ENCODE measurements at regions not wholly inside any gene's neighbourhood (a gene's known extent, or its start where the extent isn't known, plus 50 kb on each side); places are given as distances from the start of the nearest gene placed in this dataset.

DNA sequence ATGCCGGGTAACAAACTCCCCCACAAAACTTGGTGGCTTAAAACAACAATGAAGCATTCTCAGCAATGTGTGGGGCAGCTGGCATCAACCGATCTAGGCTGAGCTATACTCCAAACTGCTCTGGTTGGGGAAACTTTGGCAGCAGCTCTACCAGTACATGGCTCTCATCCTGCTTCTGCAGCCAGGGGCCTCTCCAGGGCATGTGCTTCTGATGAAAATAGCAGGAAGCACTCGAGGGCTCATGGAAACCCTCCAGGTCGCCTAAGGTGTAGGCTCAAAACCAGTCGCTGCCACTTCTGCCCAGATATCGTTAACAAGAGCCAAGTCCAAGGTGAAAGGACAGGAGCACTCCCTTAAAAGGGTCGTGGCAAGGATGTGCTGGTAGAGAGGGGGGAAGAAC is 134.1 kb downstream of the TEX36 start:
- Mint-ChIP-seq H3K36me3 (ENCODE audit: low read depth) (no peaks in the 10 kb centered on the region), H3K27me3 (no peaks in the 10 kb centered on the region), H3K9me3 (no peaks in the 10 kb centered on the region), H3K4me3 (no peak overlapping the region), H3K27ac (no peak overlapping the region), H3K4me1 (no peaks in the 10 kb centered on the region)
- no peak for DNase-seq
- POLR2A ChIA-PET, result no interaction called here
- CTCF ChIA-PET, result no interaction called here

DNA sequence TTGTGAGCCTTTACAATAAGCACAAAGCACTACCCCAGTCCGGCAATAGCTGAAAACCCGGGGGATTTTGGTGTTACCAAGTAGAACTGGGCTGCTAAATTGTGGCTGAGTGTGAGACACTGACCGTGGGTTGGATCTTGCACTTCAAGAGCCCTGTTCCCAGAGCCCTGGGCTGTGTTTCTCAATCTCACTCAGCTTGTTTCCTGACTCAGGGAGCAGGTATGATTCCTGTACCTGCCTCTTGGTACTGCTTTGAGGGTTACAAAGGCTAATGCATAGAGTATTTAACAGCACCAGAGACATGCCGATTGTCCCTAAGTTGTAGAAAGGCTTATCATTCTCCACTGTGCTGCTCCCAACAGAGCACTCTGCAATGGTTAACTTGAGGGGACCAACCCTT is 134.6 kb downstream of the TEX36 start:
- Mint-ChIP-seq H3K4me1 (no peaks in the 10 kb centered on the region), H3K27ac (no peak overlapping the region), H3K36me3 (ENCODE audit: low read depth) (no peaks in the 10 kb centered on the region), H3K4me3 (no peak overlapping the region), H3K9me3 (no peaks in the 10 kb centered on the region), H3K27me3 (no peaks in the 10 kb centered on the region)
- no peak for DNase-seq
- POLR2A ChIA-PET, result no interaction called here
- CTCF ChIA-PET, result no interaction called here

DNA sequence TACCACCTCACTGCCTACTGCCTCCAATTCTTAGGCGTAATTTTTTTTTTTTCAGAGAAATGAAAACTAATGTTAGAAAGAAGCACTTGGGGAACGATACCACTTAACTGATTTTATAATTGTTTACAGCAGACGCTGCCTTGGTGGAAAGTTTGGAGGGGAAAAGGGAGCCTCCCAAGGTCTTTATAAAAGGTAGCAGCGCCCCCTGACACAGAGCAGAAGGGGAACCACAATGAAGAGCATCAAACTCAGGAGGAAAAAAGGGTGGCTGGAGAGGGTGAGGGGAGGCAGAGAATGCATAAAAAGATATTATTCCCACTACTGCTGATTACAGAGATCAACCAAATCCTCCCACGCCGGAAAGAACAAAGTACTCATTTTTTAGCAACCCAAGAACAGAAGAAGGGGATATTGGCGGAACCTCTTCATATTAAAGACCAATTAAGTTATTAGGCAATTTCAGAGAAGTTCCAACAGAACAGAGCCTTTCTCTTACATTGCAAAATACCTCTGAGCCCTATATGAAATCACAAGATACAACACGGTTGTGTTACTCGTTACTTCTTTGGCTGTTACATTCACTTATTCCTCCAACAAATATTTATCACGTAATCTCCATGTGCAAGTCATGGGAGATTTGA is 135.8 kb downstream of the TEX36 start:
- POLR2A ChIA-PET, result no interaction called here
- Mint-ChIP-seq H3K4me3 (no peak overlapping the region), H3K36me3 (ENCODE audit: low read depth) (no peaks in the 10 kb centered on the region), H3K4me1 (no peaks in the 10 kb centered on the region), H3K27me3 (no peaks in the 10 kb centered on the region), H3K9me3 (no peaks in the 10 kb centered on the region), H3K27ac (no peak overlapping the region)
- CTCF ChIA-PET, result no interaction called here
- no peak for DNase-seq

DNA sequence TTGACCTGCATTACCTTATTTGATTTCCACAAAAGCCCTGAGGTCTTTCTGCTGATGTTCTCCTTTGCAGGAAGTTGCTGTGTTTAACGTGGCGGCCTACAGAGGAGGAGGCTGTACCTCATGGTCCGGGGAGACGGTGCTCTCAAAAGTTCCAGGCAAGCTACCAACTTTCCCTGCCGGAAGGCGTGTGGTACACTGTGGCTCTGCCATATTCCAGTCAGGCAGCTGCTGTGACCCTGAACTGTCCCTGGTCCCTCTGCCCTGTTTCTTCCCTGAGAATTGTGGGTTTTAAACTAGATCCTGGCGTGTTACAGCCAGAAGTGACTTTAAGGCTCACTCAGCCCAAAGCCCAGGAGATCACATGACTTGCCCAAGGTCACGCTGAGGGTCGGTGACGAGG is 139.2 kb downstream of the TEX36 start:
- ChIA-PET POLR2A (no interaction called here), CTCF (no interaction called here)
- H3K4me3 Mint-ChIP-seq, result no peak overlapping the region
- no peak overlapping the region for H3K27ac Mint-ChIP-seq
- H3K4me1 Mint-ChIP-seq, result no peaks in the 10 kb centered on the region
- no peaks in the 10 kb centered on the region for H3K27me3 Mint-ChIP-seq
- no peak for DNase-seq
- no peaks in the 10 kb centered on the region for H3K36me3 Mint-ChIP-seq (ENCODE audit: low read depth)
- H3K9me3 Mint-ChIP-seq, result no peaks in the 10 kb centered on the region

DNA sequence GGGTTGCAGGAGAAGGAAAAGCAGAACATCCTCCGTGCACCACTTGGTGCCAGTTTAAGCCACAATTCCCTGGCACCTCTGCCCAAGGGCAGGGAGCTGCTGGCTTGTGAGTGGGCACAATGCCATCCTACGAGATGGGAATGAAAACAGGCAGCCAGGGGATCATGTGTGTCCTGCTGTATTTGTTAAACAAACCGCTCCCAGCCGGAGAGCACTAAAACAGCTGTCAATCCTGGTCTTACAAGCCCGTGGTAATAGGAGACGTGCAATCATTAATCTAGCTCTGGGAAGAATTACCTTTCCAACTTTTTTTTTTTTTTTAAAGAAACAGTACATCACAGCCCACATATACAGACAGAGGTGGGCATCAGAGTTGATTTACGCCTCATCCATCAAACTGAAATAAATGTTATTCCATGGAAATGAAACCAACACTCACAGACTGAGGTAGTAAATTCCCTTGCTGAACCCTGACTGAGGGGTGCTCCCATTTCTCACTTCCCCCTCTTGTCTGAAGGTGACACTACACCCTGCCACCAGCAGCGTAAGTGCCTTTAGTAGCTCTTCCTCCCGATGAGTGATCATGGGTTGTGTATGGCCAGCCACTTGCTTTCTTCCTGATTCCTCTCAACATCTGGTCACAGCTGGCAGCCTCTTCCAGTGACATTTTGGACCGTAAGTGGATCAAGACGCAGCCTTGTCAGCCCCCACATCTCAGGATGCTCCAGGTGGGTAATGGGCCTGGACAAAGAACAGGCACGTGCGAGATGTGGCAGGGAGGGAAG is 143.8 kb downstream of the TEX36 start:
- Mint-ChIP-seq H3K4me1 (no peaks in the 10 kb centered on the region), H3K4me3 (no peak overlapping the region), H3K36me3 (ENCODE audit: low read depth) (no peaks in the 10 kb centered on the region), H3K9me3 (no peaks in the 10 kb centered on the region), H3K27me3 (no peaks in the 10 kb centered on the region), H3K27ac (no peak overlapping the region)
- ChIA-PET CTCF (no interaction called here), POLR2A (no interaction called here)
- no peak for DNase-seq

DNA sequence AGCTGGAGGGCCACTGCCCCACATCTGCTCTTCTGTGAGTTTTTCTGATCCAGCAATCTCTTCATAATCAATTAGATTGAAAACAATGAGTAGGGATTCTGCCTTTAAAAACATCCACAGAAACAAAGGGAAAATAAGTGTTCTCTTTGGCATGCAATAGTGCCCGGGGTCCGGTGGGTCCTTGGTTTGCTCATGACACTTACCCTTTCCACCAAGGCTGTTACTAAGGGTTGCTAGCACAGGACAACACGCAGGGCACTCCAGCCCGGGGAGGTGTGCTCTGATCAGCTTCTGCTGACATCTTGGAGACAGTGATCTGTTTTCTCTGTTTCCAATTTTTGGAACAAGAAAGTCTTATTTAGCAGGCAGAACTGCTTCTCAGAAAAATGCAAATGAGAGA is 146.7 kb downstream of the TEX36 start:
- no peak overlapping the region for H3K27ac Mint-ChIP-seq
- H3K36me3 Mint-ChIP-seq (ENCODE audit: low read depth), result no peaks in the 10 kb centered on the region
- CTCF ChIA-PET, result no interaction called here
- H3K9me3 Mint-ChIP-seq, result no peaks in the 10 kb centered on the region
- POLR2A ChIA-PET, result no interaction called here
- no peak overlapping the region for H3K4me3 Mint-ChIP-seq
- H3K27me3 Mint-ChIP-seq, result no peaks in the 10 kb centered on the region
- no peak for DNase-seq
- H3K4me1 Mint-ChIP-seq, result no peaks in the 10 kb centered on the region

DNA sequence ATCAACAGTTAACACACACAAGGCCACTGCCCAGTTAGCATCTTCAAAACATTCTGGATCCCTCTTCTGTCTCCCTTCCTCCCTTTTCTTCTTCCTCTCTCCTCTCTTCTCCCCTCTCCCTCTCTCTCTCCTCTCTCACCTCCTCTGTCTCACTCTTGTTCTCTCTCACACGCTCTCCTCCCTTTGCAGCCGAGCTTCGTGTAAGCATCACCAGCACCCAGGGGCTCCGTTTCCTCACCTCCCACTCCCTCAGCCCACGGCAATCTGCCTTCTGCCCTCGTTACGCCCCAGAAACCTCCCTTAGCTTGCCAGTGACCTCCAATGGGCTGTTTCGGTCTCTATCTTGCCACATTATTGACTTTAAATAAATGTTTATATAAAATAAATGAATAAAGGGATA is 147.4 kb downstream of the TEX36 start:
- DNase-seq, result no peak
- H3K4me1 Mint-ChIP-seq, result no peaks in the 10 kb centered on the region
- no peaks in the 10 kb centered on the region for H3K36me3 Mint-ChIP-seq (ENCODE audit: low read depth)
- POLR2A ChIA-PET, result no interaction called here
- no peaks in the 10 kb centered on the region for H3K27me3 Mint-ChIP-seq
- H3K27ac Mint-ChIP-seq, result no peak overlapping the region
- H3K4me3 Mint-ChIP-seq, result no peak overlapping the region
- CTCF ChIA-PET, result no interaction called here
- no peaks in the 10 kb centered on the region for H3K9me3 Mint-ChIP-seq

DNA sequence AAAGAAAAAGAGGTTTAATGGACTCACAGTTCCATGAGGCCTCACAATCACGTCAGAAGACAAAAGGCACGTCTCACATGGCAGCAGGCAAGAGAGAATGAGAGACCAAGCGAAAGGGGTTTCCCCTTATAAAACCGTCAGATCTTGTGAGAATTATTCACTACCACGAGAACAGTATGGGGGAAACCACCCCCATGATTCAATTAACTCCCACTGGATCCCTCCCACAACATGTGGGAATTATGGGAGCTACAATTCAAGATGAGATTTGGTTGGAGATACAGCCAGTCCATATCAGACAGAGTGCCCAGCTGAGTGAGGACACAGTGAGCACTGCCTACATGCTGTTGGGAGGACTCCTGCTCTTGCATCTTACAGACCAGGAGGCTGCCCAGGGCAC is 148.4 kb downstream of the TEX36 start:
- H3K27ac Mint-ChIP-seq, result no peak overlapping the region
- no peaks in the 10 kb centered on the region for H3K9me3 Mint-ChIP-seq
- H3K36me3 Mint-ChIP-seq (ENCODE audit: low read depth), result no peaks in the 10 kb centered on the region
- POLR2A ChIA-PET, result no interaction called here
- CTCF ChIA-PET, result no interaction called here
- no peak overlapping the region for H3K4me3 Mint-ChIP-seq
- no peaks in the 10 kb centered on the region for H3K27me3 Mint-ChIP-seq
- DNase-seq, result no peak
- H3K4me1 Mint-ChIP-seq, result no peaks in the 10 kb centered on the region

DNA sequence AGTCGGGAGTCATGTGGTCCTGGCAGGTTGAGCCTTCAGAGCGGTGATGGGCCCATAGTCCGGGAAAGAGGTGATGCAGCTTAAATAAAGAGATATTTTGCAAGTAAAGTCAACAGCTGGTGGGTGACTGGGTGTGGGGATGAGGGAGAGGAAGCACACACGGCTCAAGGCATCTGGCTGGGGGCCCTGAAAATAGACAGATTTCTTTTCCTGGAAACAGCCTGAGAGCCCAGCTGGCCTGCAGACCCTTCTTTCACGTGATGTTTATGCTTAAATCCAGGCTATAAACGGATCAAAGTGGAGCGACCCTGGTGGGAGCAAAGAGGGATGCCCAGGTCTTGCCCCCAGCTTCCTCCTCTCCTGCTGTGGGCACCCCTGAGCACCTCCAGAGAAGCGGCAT is 149.1 kb downstream of the TEX36 start:
- Mint-ChIP-seq H3K4me1 (no peaks in the 10 kb centered on the region), H3K4me3 (no peak overlapping the region), H3K27me3 (no peaks in the 10 kb centered on the region), H3K36me3 (ENCODE audit: low read depth) (no peaks in the 10 kb centered on the region), H3K27ac (no peak overlapping the region), H3K9me3 (no peaks in the 10 kb centered on the region)
- ChIA-PET CTCF (no interaction called here), POLR2A (no interaction called here)
- DNase-seq, result no peak

DNA sequence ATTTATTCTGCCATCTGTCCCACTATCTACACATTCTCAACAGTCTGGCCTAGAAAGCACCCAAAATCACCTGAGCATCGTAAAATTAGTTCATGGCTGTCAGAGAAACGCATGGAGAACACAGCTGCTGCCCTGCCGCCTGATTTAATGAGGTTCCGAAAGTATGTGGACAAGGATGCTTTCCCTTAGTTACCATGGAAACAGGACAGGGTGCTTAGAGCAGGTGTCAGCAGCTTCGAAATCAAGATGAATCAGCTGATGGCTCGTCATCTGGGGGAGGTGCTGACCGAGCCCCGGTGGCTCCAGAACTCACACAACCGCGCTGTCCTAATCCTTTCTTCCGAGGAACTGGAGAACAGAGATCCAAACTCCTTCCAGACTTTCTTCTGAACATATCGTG is 151.5 kb downstream of the TEX36 start:
- Mint-ChIP-seq H3K27me3 (no peaks in the 10 kb centered on the region), H3K27ac (no peak overlapping the region), H3K36me3 (ENCODE audit: low read depth) (no peaks in the 10 kb centered on the region), H3K4me3 (no peak overlapping the region), H3K9me3 (no peaks in the 10 kb centered on the region), H3K4me1 (no peaks in the 10 kb centered on the region)
- no peak for DNase-seq
- POLR2A ChIA-PET, result no interaction called here
- CTCF ChIA-PET, result no interaction called here

DNA sequence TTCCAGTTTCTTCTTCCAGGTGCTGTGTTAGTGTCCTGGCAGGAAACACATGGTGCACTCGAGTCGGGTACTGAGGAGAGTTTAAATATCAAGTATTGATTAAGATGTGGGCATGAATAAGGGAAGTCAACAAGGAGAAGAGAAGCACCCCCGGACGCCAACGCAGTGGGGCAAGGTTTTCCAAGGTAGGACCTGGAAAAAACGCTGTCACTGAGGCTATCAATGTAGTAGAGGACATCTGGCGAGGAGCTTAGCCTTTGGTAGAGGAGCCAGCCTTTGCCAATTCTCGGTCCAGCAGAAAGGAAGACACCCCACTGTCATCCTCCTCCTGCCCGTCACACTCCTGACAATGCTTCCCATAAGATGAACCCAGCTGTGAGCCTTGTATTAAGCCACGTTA is 159.6 kb downstream of the TEX36 start:
- H3K36me3 Mint-ChIP-seq (ENCODE audit: low read depth), result no peaks in the 10 kb centered on the region
- no peak overlapping the region for H3K27ac Mint-ChIP-seq
- ChIA-PET POLR2A (no interaction called here), CTCF (no interaction called here)
- H3K4me3 Mint-ChIP-seq, result no peak overlapping the region
- no peaks in the 10 kb centered on the region for H3K9me3 Mint-ChIP-seq
- no peaks in the 10 kb centered on the region for H3K27me3 Mint-ChIP-seq
- DNase-seq, result no peak
- H3K4me1 Mint-ChIP-seq, result no peaks in the 10 kb centered on the region

DNA sequence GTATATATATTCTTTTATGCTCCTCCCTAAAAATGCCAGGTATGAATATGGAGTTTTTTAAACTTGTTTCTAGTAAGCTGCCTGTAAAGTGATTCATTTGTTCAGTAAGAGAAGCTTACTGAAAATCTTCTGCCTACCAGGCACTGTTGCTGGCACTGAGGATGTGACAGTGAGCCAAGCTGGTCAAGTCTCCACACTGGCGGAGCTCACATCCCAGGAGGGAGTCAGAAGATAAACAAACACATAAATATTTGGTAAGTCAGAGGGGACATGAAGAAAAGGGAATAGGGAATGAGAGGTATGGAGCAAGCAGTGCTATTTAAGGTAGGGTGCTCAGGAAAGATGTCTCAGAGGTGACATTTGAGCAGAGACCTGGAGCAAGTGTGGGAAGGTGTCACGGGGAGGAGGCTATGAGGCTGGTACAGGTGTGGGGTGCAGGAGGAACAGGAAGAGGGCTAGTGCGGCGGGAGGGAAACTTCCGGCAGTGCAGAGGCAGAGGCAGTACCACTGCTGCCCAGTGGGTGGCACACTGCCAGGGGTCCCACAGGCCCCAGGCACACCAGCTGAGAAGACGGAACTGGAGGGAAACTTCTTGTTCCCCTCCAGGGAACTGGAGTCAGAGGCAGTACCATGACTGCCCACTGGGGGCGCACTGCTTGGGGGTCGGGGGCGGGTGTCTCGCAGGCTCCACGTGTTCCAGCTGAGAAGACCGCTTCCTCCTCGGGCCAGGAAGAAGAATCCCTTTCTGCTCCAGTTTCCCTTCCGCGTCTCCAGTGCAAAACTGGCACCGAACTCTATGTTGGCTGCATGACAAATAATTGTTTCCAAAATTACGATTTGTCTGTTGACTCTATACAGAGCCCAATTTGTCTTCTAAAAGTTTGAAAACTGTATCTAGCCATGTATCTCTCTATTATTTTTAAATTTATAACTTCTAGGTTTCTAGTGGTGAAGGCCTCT is 161.0 kb downstream of the TEX36 start:
- POLR2A ChIA-PET, result no interaction called here

DNA sequence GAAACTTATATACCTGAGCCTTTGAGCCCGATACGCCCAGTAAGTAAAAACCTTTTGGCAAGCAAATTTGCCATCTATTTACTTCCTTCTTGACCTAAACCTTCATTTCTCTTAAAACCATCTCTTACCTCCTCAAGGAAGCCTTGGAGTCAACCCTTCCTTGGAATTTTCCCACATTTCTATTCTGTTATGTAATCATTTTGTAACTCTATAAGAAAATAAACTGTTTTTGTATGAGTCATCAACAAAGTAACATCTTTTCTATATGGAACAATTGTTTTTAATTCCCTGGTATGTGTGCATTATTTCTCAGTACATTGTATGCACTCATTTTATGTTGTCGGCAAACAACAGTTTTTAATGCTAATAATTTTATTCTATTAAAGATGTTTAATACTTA is 162.0 kb downstream of the TEX36 start:
- Mint-ChIP-seq H3K4me1 (no peaks in the 10 kb centered on the region), H3K36me3 (ENCODE audit: low read depth) (no peaks in the 10 kb centered on the region), H3K27me3 (no peaks in the 10 kb centered on the region), H3K9me3 (no peaks in the 10 kb centered on the region), H3K27ac (no peak overlapping the region), H3K4me3 (no peak overlapping the region)
- no peak for DNase-seq
- ChIA-PET CTCF (no interaction called here), POLR2A (no interaction called here)

More for the DNA sequence above, 161.0 kb downstream of the TEX36 start:
- DNase-seq, result no peak
- CTCF ChIA-PET, result interaction anchor here (0.6 kb wide), 2 partner anchors 99 to 1234 kb away, joined by 3 read pairs; no protein-coding TSS in a partner anchor
- H3K9me3 Mint-ChIP-seq, result no peaks in the 10 kb centered on the region
- no peaks in the 10 kb centered on the region for H3K27me3 Mint-ChIP-seq
- no peak overlapping the region for H3K4me3 Mint-ChIP-seq
- H3K4me1 Mint-ChIP-seq, result no peaks in the 10 kb centered on the region
- no peaks in the 10 kb centered on the region for H3K36me3 Mint-ChIP-seq (ENCODE audit: low read depth)
- H3K27ac Mint-ChIP-seq, result no peak overlapping the region
